ENCODE measurements at regions not wholly inside any gene's neighbourhood (a gene's known extent, or its start where the extent isn't known, plus 50 kb on each side); places are given as distances from the start of the nearest gene placed in this dataset.

- H3K9me3 Mint-ChIP-seq: no peaks in the 10 kb centered on the region
- H2AFZ ChIP-seq (ENCODE audit: low read length): no peak overlapping the region
- no peak overlapping the region for H3K23ac ChIP-seq (ENCODE audit: insufficient read length, low read depth, low read length)
- no peak overlapping the region for H2BK12ac ChIP-seq (ENCODE audit: insufficient read length, low read depth, low read length)
- no peak for DNase-seq
- H3K14ac ChIP-seq (ENCODE audit: insufficient read depth, low read length): no peak overlapping the region
- no peak overlapping the region for H2BK5ac ChIP-seq (ENCODE audit: insufficient read length, low read length)
- no peak overlapping the region for H3K56ac ChIP-seq (ENCODE audit: insufficient read length, low read depth, low read length)
- no peak overlapping the region for H3K9ac ChIP-seq (ENCODE audit: extremely low read depth, insufficient read length, low read length)
- H3K4me1 ChIP-seq (ENCODE audit: insufficient read depth, low read length): no peaks in the 10 kb centered on the region
- no peaks in the 10 kb centered on the region for H3K79me1 ChIP-seq (ENCODE audit: insufficient read depth, low read depth, low read length, poor library complexity, severe bottlenecking)
- H2BK15ac ChIP-seq (ENCODE audit: low read depth, low read length): no peak overlapping the region
- H4K8ac ChIP-seq (replicated peaks; ENCODE audit: insufficient read length, low read depth, low read length): no peak overlapping the region
- no peaks in the 10 kb centered on the region for H3K27me3 Mint-ChIP-seq (ENCODE audit: low read depth)
- WGBS (ENCODE audit: extremely low coverage, insufficient read length, low lambda C conversion rate): no CpG with 5 or more reads among the region's 1 CpG
- no peak overlapping the region for H3T11ph ChIP-seq (ENCODE audit: low read length)
- H3K18ac ChIP-seq (ENCODE audit: insufficient read length, low read depth, low read length): no peak overlapping the region
- H3K27me3 ChIP-seq (ENCODE audit: insufficient read depth, low read length): no peaks in the 10 kb centered on the region
- no peak overlapping the region for H3K27ac Mint-ChIP-seq
- H4K20me1 ChIP-seq (ENCODE audit: control insufficient read depth, insufficient read depth, insufficient read length): no peaks in the 10 kb centered on the region
- H2BK20ac ChIP-seq (ENCODE audit: low read depth, low read length, poor library complexity, severe bottlenecking): no peak overlapping the region
- no peaks in the 10 kb centered on the region for H3K23me2 ChIP-seq (ENCODE audit: insufficient read length, low read depth, low read length, poor library complexity, severe bottlenecking)
- no peaks in the 10 kb centered on the region for H3K9me3 ChIP-seq (ENCODE audit: control insufficient read depth, low read depth, low read length)
- H4K91ac ChIP-seq (ENCODE audit: insufficient read length, low read depth, low read length): no peak overlapping the region
- H3K27ac ChIP-seq (ENCODE audit: insufficient read length, low read depth, low read length): no peak overlapping the region
- H3K79me2 ChIP-seq (ENCODE audit: insufficient read depth, low read length): no peaks in the 10 kb centered on the region
- H2AK5ac ChIP-seq (ENCODE audit: insufficient read length, low read length): no peak overlapping the region
- H2BK120ac ChIP-seq (ENCODE audit: low read depth, low read length, poor library complexity, severe bottlenecking): no peak overlapping the region
- peaks cover 5% of the 10 kb centered on the region in 2 experiments for H3K4me1 Mint-ChIP-seq
- H3K36me3 Mint-ChIP-seq (ENCODE audit: insufficient read depth in 1 of 3, low read depth in 3 of 3): no peaks in the 10 kb centered on the region; a peak in 2 of 7 replicates
- no peak overlapping the region for H3K4me3 Mint-ChIP-seq
- no peak overlapping the region for H3K4me2 ChIP-seq (ENCODE audit: insufficient read depth, insufficient read length, low read length)
- no peak overlapping the region for H4K5ac ChIP-seq (ENCODE audit: insufficient read length, low read depth, low read length)
- TF ChIP-seq, protein P1, sequence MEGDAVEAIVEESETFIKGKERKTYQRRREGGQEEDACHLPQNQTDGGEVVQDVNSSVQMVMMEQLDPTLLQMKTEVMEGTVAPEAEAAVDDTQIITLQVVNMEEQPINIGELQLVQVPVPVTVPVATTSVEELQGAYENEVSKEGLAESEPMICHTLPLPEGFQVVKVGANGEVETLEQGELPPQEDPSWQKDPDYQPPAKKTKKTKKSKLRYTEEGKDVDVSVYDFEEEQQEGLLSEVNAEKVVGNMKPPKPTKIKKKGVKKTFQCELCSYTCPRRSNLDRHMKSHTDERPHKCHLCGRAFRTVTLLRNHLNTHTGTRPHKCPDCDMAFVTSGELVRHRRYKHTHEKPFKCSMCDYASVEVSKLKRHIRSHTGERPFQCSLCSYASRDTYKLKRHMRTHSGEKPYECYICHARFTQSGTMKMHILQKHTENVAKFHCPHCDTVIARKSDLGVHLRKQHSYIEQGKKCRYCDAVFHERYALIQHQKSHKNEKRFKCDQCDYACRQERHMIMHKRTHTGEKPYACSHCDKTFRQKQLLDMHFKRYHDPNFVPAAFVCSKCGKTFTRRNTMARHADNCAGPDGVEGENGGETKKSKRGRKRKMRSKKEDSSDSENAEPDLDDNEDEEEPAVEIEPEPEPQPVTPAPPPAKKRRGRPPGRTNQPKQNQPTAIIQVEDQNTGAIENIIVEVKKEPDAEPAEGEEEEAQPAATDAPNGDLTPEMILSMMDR (conservative IDR thresholded peaks at IDR 0.05): no peak
- no peak overlapping the region for H3K4ac ChIP-seq (ENCODE audit: low read depth, low read length)
Observed at GRCh38 chr9:28435456-28435855, 862.2 kb upstream of the C9orf72 start.

All from H9 (cell line).